GM12865 (cell line): ENCODE measurements at regions not wholly inside any gene's neighbourhood (a gene's known extent, or its start where the extent isn't known, plus 50 kb on each side); places are given as distances from the start of the nearest gene placed in this dataset.

Experiments used
- DNase-seq: peaks from one replicate; pipeline ENCODE4 v3.0.0; 2010; ENCODE audit warnings: low read depth
- H3K4me3 ChIP-seq: 2 replicates; pipeline ENCODE4 v1.5.1; 2011; ENCODE audit warnings: mild to moderate bottlenecking, low read depth, low read length, control low read depth
- TF ChIP-seq, protein P1 (sequence below): IDR thresholded peaks from 2 replicates; pipeline ENCODE4 v1.5.1; 2011; ENCODE audit warnings: low read length, control low read depth, low read depth, inconsistent platforms; ENCODE audit not compliant: insufficient read depth; ENCODE audit errors: missing control alignments

GRCh38 chrX:97691901-97692455 is 808.3 kb downstream of the RPA4 start:
- TF ChIP-seq, protein P1, sequence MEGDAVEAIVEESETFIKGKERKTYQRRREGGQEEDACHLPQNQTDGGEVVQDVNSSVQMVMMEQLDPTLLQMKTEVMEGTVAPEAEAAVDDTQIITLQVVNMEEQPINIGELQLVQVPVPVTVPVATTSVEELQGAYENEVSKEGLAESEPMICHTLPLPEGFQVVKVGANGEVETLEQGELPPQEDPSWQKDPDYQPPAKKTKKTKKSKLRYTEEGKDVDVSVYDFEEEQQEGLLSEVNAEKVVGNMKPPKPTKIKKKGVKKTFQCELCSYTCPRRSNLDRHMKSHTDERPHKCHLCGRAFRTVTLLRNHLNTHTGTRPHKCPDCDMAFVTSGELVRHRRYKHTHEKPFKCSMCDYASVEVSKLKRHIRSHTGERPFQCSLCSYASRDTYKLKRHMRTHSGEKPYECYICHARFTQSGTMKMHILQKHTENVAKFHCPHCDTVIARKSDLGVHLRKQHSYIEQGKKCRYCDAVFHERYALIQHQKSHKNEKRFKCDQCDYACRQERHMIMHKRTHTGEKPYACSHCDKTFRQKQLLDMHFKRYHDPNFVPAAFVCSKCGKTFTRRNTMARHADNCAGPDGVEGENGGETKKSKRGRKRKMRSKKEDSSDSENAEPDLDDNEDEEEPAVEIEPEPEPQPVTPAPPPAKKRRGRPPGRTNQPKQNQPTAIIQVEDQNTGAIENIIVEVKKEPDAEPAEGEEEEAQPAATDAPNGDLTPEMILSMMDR: no peak
- H3K4me3 ChIP-seq: no peak overlapping the region
- no peak for DNase-seq

DNA sequence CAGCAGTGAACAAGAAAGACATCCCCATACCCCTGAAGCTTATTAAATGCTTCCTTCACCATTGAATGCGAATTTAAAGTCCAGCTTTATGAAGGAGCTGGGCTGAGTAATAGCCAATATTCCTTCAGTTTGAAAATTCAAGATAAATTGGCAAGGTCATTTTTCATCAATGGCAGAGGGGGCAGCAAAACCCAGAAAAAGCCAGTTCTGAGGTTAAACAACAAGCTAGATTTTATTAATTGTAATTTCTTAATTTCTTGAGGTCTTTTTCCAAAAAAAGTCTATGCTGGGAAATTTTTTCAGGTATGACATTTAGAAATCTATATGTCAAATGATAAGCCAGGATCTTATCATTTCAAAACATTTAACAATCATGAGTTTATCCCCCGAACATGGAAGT is 808.9 kb downstream of the RPA4 start:
- H3K4me3 ChIP-seq: no peak overlapping the region
- DNase-seq: no peak
- TF ChIP-seq, protein P1: no peak

DNA sequence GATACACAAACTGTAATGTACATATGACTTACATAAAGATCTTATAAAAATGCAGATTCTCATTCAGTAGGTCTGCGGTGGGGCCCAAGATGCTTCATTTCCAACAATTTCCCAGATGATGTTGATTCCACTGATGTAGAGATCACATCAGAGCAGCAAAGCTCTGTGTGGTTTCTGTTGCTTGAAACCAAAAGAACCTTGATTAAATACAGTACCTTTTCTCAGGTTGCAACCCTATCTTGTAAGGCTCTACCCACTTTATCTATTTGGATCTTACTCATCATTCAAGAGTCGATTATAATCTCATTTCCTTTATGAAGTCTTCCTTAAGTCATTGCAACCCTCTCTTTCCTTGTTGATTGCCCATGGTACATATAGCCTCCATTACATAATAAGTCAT is 816.8 kb downstream of the RPA4 start:
- TF ChIP-seq, protein P1: no peak
- H3K4me3 ChIP-seq: no peak overlapping the region
- no peak for DNase-seq

GRCh38 chrX:97704474-97704873 is 820.8 kb downstream of the RPA4 start:
- no peak for DNase-seq
- no peak overlapping the region for H3K4me3 ChIP-seq
- TF ChIP-seq, protein P1: no peak

- TF ChIP-seq, protein P1: no peak
- no peak overlapping the region for H3K4me3 ChIP-seq
- no peak for DNase-seq
Measured at GRCh38 chrX:97704881-97705280, 821.2 kb downstream of the RPA4 start.

GRCh38 chrX:97705936-97706335 is 822.2 kb downstream of the RPA4 start:
- TF ChIP-seq, protein P1: no peak
- no peak overlapping the region for H3K4me3 ChIP-seq
- no peak for DNase-seq

- H3K4me3 ChIP-seq: no peak overlapping the region
- no peak for DNase-seq
- TF ChIP-seq, protein P1: no peak
Measured at GRCh38 chrX:97714072-97714471, 830.4 kb downstream of the RPA4 start.
